ENCODE measurements at regions not wholly inside any gene's neighbourhood (a gene's known extent, or its start where the extent isn't known, plus 50 kb on each side); places are given as distances from the start of the nearest gene placed in this dataset.

DNA sequence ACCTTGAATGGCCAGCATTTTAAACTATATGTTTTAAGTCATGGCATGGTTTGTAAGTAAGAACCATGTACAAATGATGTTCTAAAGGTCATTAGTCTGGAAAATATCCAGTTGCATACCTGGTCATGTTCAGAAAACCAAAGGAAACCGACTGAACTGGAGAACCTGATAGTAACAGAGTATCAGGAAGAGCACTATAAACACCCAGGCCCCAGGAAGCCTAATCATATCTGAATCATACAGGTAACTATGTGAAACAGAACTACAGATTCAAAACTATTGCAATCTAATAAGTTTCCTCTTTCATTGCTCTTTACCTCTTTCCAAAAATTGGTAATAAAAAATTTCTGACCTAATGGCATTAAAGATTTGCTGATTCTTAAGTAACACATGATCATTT lies 500.3 kb downstream of the ARHGEF28 start (continued):
- TF ChIP-seq, protein P1, sequence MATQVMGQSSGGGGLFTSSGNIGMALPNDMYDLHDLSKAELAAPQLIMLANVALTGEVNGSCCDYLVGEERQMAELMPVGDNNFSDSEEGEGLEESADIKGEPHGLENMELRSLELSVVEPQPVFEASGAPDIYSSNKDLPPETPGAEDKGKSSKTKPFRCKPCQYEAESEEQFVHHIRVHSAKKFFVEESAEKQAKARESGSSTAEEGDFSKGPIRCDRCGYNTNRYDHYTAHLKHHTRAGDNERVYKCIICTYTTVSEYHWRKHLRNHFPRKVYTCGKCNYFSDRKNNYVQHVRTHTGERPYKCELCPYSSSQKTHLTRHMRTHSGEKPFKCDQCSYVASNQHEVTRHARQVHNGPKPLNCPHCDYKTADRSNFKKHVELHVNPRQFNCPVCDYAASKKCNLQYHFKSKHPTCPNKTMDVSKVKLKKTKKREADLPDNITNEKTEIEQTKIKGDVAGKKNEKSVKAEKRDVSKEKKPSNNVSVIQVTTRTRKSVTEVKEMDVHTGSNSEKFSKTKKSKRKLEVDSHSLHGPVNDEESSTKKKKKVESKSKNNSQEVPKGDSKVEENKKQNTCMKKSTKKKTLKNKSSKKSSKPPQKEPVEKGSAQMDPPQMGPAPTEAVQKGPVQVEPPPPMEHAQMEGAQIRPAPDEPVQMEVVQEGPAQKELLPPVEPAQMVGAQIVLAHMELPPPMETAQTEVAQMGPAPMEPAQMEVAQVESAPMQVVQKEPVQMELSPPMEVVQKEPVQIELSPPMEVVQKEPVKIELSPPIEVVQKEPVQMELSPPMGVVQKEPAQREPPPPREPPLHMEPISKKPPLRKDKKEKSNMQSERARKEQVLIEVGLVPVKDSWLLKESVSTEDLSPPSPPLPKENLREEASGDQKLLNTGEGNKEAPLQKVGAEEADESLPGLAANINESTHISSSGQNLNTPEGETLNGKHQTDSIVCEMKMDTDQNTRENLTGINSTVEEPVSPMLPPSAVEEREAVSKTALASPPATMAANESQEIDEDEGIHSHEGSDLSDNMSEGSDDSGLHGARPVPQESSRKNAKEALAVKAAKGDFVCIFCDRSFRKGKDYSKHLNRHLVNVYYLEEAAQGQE (IDR thresholded peaks at IDR 0.05; ENCODE audit: unreplicated experiment): no peak
- no peak for TF ChIP-seq CREB1 (CRISPR knock-in tag; IDR thresholded peaks at IDR 0.05; ENCODE audit: low read depth)
- TF ChIP-seq NANOG (IDR thresholded peaks at IDR 0.05; ENCODE audit: borderline replicate concordance): no peak
- TF ChIP-seq, protein P2, sequence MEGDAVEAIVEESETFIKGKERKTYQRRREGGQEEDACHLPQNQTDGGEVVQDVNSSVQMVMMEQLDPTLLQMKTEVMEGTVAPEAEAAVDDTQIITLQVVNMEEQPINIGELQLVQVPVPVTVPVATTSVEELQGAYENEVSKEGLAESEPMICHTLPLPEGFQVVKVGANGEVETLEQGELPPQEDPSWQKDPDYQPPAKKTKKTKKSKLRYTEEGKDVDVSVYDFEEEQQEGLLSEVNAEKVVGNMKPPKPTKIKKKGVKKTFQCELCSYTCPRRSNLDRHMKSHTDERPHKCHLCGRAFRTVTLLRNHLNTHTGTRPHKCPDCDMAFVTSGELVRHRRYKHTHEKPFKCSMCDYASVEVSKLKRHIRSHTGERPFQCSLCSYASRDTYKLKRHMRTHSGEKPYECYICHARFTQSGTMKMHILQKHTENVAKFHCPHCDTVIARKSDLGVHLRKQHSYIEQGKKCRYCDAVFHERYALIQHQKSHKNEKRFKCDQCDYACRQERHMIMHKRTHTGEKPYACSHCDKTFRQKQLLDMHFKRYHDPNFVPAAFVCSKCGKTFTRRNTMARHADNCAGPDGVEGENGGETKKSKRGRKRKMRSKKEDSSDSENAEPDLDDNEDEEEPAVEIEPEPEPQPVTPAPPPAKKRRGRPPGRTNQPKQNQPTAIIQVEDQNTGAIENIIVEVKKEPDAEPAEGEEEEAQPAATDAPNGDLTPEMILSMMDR (conservative IDR thresholded peaks at IDR 0.05; ENCODE audit: low read depth in 2 of 2): no peak
- TF ChIP-seq ZNF114 (CRISPR knock-in tag; IDR thresholded peaks at IDR 0.05): no peak
- TF ChIP-seq ZNF331 (CRISPR knock-in tag; IDR thresholded peaks at IDR 0.05; ENCODE audit: low read depth): no peak

DNA sequence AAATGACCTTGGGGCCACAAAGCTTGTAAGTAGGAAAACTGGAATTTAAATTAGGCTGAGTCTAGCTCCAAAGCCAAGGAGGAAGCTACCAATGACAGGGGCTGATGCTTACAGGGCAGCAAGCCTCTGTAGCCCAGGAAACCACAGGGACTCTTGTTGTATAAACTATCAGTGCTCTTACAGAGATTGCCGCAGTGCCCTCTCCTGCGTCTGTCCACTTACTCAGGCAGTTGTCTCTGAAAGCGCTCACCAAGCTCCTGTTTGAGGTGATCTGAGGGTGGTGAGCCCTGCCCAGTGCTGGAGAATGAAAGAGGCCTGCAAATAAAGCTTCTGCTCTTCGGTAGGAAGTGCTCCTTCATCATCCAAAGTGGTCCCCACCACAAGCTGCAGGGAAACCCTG lies 498.8 kb downstream of the ARHGEF28 start:
- no peak overlapping the region for H3K4me3 Mint-ChIP-seq
- no peak for DNase-seq (ENCODE audit: low spot score)
- ATAC-seq: no peak
- Histone ChIP-seq H4K20me1 (replicated peaks; ENCODE audit: insufficient read depth) (no peaks in the 10 kb centered on the region), H3K36me3 (ENCODE audit: insufficient read depth) (no peaks in the 10 kb centered on the region), H3K4me3 (no peak overlapping the region), H3K27ac (ENCODE audit: low read depth) (no peak overlapping the region), H2AFZ (no peak overlapping the region), H3K79me2 (replicated peaks; ENCODE audit: insufficient read depth) (no peaks in the 10 kb centered on the region), H3F3A (replicated peaks; ENCODE audit: low read depth) (no peaks in the 10 kb centered on the region), H3K4me2 (no peak overlapping the region), H3K9me2 (ENCODE audit: insufficient read depth) (peaks cover 4% of the 10 kb centered on the region; the same call in 1 of the 2 replicates), H3K27me3 (ENCODE audit: insufficient read depth) (no peaks in the 10 kb centered on the region), H3K4me1 (ENCODE audit: insufficient read depth) (no peaks in the 10 kb centered on the region)
- peaks cover 5% of the 10 kb centered on the region; the same call in 1 of the 3 replicates for H3K4me1 Mint-ChIP-seq
- H3K27me3 Mint-ChIP-seq (ENCODE audit: insufficient read depth, low read depth, poor library complexity): no peaks in the 10 kb centered on the region
- H3K9me3 Mint-ChIP-seq: no peaks in the 10 kb centered on the region
- no peak overlapping the region for H3K27ac Mint-ChIP-seq
- no peaks in the 10 kb centered on the region for H3K36me3 Mint-ChIP-seq (ENCODE audit: low read depth)
- TF ChIP-seq ZNF114 (CRISPR knock-in tag; IDR thresholded peaks at IDR 0.05) (no peak), STAT1 (IDR thresholded peaks at IDR 0.05; ENCODE audit: unreplicated experiment) (no peak), EZH2 (IDR thresholded peaks at IDR 0.05; ENCODE audit: low read depth, unreplicated experiment) (no peak), ZNF331 (CRISPR knock-in tag; IDR thresholded peaks at IDR 0.05; ENCODE audit: low read depth) (no peak), POLR2AphosphoS5 (IDR thresholded peaks at IDR 0.05; ENCODE audit: low read depth) (no peak), CREB1 (CRISPR knock-in tag; IDR thresholded peaks at IDR 0.05; ENCODE audit: low read depth) (no peak), JUNB (IDR thresholded peaks at IDR 0.05; ENCODE audit: unreplicated experiment) (no peak)
- TF ChIP-seq, protein P2 (conservative IDR thresholded peaks at IDR 0.05; ENCODE audit: low read depth in 2 of 2): no peak
- TF ChIP-seq, protein P1 (IDR thresholded peaks at IDR 0.05; ENCODE audit: unreplicated experiment): no peak
- TF ChIP-seq, protein P3, sequence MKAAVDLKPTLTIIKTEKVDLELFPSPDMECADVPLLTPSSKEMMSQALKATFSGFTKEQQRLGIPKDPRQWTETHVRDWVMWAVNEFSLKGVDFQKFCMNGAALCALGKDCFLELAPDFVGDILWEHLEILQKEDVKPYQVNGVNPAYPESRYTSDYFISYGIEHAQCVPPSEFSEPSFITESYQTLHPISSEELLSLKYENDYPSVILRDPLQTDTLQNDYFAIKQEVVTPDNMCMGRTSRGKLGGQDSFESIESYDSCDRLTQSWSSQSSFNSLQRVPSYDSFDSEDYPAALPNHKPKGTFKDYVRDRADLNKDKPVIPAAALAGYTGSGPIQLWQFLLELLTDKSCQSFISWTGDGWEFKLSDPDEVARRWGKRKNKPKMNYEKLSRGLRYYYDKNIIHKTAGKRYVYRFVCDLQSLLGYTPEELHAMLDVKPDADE (IDR thresholded peaks at IDR 0.05): no peak

All from GM23338 (cell line).